ENCODE measurements at regions not wholly inside any gene's neighbourhood (a gene's known extent, or its start where the extent isn't known, plus 50 kb on each side); places are given as distances from the start of the nearest gene placed in this dataset.

- no peak for DNase-seq (ENCODE audit: low spot score)
- TF ChIP-seq CTCF (IDR thresholded peaks at IDR 0.05), result no peak
- Histone ChIP-seq H3K27ac (no peak overlapping the region), H3K4me3 (no peak overlapping the region)
These were observed 806.1 kb downstream of the TNS3 start for GRCh38 chr7:46775776-46776175.

- Histone ChIP-seq H3K27ac (no peak overlapping the region), H3K4me3 (no peak overlapping the region)
- TF ChIP-seq CTCF (IDR thresholded peaks at IDR 0.05), result no peak
- DNase-seq (ENCODE audit: low spot score), result no peak
These were observed 806.9 kb downstream of the TNS3 start for GRCh38 chr7:46775020-46775419.

DNA sequence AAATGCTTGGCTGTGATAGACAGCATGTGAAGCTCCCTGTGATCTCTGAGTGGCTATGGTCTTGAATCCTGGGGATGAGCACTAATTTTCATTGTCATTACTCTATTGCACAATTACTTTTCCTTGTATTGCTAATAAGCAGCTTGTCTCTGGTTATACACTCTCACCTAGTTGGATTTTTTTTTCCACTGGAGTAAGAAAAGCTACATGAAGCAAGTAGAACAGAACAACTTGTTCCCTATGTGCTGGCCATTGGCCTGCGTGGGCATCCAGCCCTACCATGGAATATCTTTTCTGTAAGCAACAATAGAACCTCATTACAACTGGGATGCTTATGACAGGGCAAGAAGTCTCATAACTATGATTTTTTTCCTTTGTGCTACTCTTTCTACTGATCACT lies 807.4 kb downstream of the TNS3 start:
- H3K27ac ChIP-seq, result no peak overlapping the region
- TF ChIP-seq CTCF (IDR thresholded peaks at IDR 0.05), result no peak
- no peak overlapping the region for H3K4me3 ChIP-seq
- no peak for DNase-seq (ENCODE audit: low spot score)

- no peak for TF ChIP-seq CTCF (IDR thresholded peaks at IDR 0.05)
- Histone ChIP-seq H3K4me3 (no peak overlapping the region), H3K27ac (peak overlapping the region; percentile 50 to 75)
- DNase-seq (ENCODE audit: low spot score), result no peak
These were observed 809.1 kb downstream of the TNS3 start for GRCh38 chr7:46772776-46773175.

DNA sequence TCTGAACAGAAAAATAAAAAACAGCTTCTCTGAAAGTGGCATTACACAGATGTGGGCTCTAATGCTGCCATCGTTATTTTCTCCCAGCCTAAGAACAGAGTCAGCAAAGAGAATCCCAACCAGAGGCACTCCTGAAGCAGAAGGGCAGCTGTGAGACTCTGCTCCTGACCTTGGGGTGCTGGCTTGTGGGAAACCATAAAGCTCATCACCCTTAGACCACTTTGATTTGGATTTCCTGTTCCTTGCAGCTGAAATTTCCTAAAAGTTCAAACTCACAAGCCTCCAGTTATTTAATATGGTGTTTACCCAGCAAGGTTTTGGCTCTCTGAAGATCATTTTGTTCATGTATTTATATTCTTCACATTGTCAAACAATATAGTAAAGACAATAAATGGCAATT lies 814.8 kb downstream of the TNS3 start:
- no peak for DNase-seq (ENCODE audit: low spot score)

GRCh38 chr7:46764100-46764936 lies 817.6 kb downstream of the TNS3 start:
- Histone ChIP-seq H3K4me3 (no peak overlapping the region), H3K27ac (peak overlapping the region; percentile 54 to 77)
- peak; percentile 81 for DNase-seq (ENCODE audit: low spot score)
- no peak for TF ChIP-seq CTCF (IDR thresholded peaks at IDR 0.05)

More for the DNA sequence above, 814.8 kb downstream of the TNS3 start:
- Histone ChIP-seq H3K4me3 (no peak overlapping the region), H3K27ac (no peak overlapping the region)
- TF ChIP-seq CTCF (IDR thresholded peaks at IDR 0.05), result no peak

GRCh38 chr7:46763344-46763743 lies 818.6 kb downstream of the TNS3 start:
- H3K27ac ChIP-seq, result peak overlapping the region; percentile 32 to 55
- TF ChIP-seq CTCF (IDR thresholded peaks at IDR 0.05), result no peak

More at GRCh38 chr7:46763344-46763743, 818.6 kb downstream of the TNS3 start:
- H3K4me3 ChIP-seq, result no peak overlapping the region
- DNase-seq (ENCODE audit: low spot score), result no peak
